ENCODE measurements at regions not wholly inside any gene's neighbourhood (a gene's known extent, or its start where the extent isn't known, plus 50 kb on each side); places are given as distances from the start of the nearest gene placed in this dataset.

- DNase-seq (ENCODE audit: low read depth in 4 of 4, low spot score in 2 of 4) = no peak
These were observed 411.2 kb downstream of the AEBP2 start for GRCh38 chr12:19850346-19851065.

DNA sequence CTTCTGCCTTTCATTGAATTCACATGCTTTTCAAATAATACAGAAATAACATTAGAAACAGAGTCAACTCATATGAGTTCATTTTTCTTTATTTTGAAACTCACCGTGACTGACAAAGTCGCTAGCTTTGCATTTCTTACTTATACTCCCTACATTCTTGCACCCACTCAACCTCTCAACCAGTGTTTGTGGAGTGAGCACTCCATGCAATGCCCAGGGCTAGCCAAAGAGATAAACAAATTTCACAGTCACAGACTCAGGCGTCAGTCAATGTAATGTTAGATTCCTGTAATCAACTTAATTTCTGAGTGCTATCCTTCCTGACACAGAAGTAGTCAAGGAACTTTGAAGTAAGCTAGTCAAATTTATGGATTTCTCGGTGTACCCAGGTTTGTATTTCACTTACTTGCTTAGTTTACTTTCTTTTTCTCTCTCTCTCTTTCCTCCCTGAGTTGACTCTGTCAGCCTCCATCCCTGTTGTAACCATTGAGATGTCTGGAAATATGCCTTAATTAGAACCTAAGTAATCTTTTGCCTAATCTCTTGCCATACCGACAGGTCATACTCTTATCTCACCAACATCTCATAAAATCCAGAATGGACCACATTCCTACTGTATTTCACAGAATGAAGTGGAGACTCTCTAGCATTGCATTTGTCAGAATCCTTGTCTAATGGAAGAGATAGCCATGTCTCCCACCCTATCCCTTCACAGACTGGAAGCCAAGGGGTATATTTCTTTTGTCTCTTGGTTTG lies 413.0 kb downstream of the AEBP2 start:
- no peak for DNase-seq (ENCODE audit: low read depth in 4 of 4, low spot score in 2 of 4)

GRCh38 chr12:19855851-19856250 lies 416.6 kb downstream of the AEBP2 start:
- DNase-seq (ENCODE audit: low read depth in 4 of 4, low spot score in 2 of 4) = no peak

DNA sequence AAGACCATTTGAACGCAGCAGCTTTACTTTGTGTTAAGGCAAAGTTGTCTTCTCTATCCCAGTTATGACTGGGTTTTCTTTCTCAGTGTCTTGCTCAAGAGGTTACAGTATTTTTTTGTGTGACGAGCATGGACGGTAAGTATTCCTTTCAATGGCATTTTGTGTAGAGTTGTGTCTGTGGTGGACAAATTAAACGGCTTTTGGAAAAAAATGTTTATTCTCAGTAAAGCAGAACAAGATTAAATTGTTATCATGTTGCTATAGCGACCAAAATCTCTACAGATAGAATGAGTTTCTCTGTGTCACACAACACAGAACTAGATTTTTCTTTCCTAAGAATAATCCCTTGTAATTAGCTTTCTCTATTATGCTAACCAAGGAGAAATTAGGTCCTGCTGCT lies 417.1 kb downstream of the AEBP2 start:
- DNase-seq (ENCODE audit: low read depth in 4 of 4, low spot score in 2 of 4) = no peak

- DNase-seq (ENCODE audit: low read depth in 4 of 4, low spot score in 2 of 4) = no peak
These were observed 417.9 kb downstream of the AEBP2 start for GRCh38 chr12:19857204-19857603.

DNA sequence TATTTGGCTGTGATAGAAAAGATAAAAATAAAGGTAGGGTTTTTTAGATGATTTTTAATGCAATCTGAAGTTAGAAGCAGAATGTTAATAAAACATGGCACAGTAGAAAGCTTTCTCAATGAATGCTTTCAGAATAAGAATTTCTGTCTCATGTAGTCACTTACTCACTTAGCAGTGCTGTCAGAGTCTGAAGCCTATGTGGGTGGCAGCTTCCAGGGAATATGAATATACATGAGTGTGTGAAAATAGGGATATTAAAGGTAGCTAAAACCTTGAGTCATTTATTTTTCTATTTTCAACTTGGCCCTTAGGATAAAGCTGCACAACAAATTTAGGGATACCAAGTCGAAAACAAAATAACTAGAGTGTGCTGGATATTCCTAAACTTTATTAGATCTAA lies 427.9 kb downstream of the AEBP2 start:
- no peak for DNase-seq (ENCODE audit: low read depth in 4 of 4, low spot score in 2 of 4)

GRCh38 chr12:19867970-19868369 lies 428.7 kb downstream of the AEBP2 start:
- DNase-seq (ENCODE audit: low read depth in 4 of 4, low spot score in 2 of 4) = no peak

DNA sequence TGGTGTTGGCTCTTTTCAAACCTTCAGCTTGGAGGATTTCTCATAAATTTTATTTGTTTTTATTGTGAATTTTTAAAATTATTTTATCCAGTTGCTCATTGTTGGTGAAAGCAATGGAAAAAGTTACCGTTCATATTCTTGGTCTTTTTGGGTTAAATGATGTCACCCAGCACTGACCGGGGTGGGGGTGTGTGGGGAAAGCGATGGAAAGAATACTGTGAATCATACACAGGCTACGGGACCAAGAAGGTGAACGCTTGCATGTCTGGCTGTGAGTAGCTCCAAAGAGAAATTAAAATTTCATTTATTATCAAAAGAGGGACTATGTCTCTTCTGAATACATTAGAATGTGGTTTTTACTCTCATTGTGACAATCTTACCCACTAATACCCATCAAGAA lies 430.1 kb downstream of the AEBP2 start:
- DNase-seq (ENCODE audit: low read depth in 4 of 4, low spot score in 2 of 4) = no peak

- DNase-seq (ENCODE audit: low read depth in 4 of 4, low spot score in 2 of 4) = no peak
These were observed 433.6 kb downstream of the AEBP2 start for GRCh38 chr12:19872621-19873540.

DNA sequence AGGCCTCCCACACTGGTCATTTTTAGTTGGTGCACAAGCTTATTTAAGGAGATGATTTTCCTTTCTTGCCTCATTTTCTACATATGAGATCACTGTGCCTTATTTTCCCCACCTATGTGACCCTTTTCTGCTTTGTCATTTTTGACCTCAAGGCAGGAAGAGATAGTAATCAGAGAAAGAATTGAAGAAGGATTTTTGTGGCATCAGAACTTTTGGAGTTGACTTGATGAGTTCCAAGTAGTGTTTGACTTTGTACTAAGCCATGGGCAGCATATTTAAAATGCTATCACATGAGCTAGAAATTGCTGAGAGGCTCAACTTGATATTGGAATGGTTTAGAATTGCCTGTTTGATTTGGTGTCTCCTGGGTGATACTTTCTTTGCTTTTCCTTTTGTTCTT lies 440.8 kb downstream of the AEBP2 start:
- DNase-seq (ENCODE audit: low read depth in 4 of 4, low spot score in 2 of 4) = no peak

GRCh38 chr12:19880721-19881120 lies 441.4 kb downstream of the AEBP2 start:
- DNase-seq (ENCODE audit: low read depth in 4 of 4, low spot score in 2 of 4) = no peak

GRCh38 chr12:19882346-19882745 lies 443.1 kb downstream of the AEBP2 start:
- DNase-seq (ENCODE audit: low read depth in 4 of 4, low spot score in 2 of 4) = no peak

DNA sequence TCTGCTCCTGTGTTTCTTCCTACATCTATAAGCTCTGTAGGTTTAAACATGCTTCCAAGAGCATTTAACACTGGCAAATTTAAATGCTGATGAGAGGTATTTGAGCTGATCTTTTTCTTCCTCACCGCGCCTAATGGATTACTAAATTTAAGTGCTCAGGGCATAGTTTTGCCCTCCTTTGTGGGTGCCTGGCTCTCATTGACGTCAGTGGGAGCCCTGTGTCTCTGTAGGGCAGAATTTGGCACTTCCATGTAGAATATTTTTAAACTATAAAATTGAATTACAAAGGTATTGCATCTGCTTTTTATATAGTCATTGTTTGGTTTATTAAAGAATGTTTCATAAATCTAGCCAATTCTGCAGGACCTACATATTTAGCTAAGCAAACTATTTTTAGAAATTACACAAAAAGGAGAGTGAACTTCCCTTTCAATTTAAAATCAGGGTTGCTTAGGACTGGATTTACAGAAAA lies 444.8 kb downstream of the AEBP2 start:
- DNase-seq (ENCODE audit: low read depth in 4 of 4, low spot score in 2 of 4) = no peak

- DNase-seq (ENCODE audit: low read depth in 4 of 4, low spot score in 2 of 4) = peak in 1 of 4 donors; percentile 12
These were observed 446.0 kb downstream of the AEBP2 start for GRCh38 chr12:19885093-19885812.

GRCh38 chr12:19886065-19886464 lies 446.8 kb downstream of the AEBP2 start:
- DNase-seq (ENCODE audit: low read depth in 4 of 4, low spot score in 2 of 4) = no peak

GRCh38 chr12:19886639-19887064 lies 447.4 kb downstream of the AEBP2 start:
- DNase-seq (ENCODE audit: low read depth in 4 of 4, low spot score in 2 of 4) = no peak

DNA sequence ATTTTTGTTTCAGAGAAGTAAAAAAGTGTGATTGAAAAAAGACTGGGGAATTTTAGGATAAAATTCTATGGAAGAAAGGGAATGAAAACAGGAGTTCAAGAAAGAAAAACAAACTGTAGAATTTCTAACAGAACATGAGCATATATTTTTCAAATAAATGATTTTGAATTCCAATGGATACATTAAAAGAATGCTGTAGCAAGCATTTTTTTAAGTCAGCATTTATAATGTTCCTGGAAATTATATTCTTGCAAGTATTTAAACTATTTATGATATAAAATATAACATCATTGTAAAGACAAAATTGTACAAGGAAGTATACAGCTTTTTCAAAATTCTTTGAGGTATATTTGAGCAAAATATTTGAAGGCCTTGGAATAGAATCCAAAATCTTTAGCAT lies 450.7 kb downstream of the AEBP2 start:
- DNase-seq (ENCODE audit: low read depth in 4 of 4, low spot score in 2 of 4) = no peak

GRCh38 chr12:19891936-19892591 lies 452.8 kb downstream of the AEBP2 start:
- no peak for DNase-seq (ENCODE audit: low read depth in 4 of 4, low spot score in 2 of 4)

- DNase-seq (ENCODE audit: low read depth in 4 of 4, low spot score in 2 of 4) = no peak
These were observed 454.2 kb downstream of the AEBP2 start for GRCh38 chr12:19893514-19893913.

DNA sequence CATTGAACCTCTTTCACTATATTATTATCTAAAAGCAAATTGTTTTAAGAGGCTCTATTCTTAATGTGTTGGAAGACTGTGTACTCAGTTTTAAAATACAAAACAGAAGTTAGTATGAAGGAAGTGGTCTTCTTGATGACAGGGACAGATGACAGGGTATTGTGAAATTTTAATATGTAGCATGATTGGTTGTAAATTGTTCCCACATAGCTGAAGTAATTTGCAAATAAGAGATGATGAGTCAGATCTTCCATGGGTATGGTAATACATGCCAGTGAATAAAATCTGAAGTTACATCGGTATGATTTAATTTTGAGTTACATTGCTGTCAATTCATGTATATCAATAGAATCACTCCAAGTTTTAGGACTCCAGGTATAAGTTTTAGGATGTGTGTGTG lies 454.8 kb downstream of the AEBP2 start:
- no peak for DNase-seq (ENCODE audit: low read depth in 4 of 4, low spot score in 2 of 4)

All from left renal cortex interstitium (tissue), 4 donors.